ENCODE measurements at regions not wholly inside any gene's neighbourhood (a gene's known extent, or its start where the extent isn't known, plus 50 kb on each side); places are given as distances from the start of the nearest gene placed in this dataset.

DNA sequence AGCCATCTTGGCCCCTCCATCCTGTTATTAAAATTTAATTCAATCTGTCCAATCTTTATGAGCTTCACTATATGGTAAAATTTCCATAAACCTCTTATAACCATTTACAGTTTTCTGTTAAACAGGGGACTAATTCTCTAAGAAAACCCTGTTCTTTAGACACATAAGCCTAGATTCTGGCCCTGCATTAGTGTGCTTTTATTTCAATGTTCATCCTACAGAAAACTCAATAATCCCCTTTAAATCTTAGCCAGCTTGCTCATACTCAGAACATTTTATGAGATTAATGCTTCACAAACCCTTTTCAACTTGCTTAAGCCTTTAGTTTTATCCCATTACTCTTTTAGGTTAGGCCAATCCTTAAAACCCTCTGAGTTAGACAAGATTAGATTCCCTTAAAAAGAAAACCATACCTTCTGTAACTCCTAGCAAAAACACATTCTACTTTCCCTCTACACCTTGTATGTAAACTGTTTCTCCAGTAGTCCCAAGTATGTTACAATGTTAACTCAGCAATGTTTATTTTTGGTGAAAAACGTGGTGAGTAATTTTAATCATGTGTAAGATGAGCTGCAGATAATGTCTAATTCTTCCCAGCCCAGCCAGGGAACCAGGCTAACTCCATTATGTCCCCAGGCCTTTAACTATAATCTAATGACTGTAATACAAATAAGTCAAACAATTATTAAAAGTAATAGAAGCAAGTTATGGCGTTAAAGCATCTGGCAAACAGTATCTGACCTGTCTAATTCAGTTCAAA lies 1953.4 kb upstream of the LRRTM1 start:
- H3K4me3 ChIP-seq (ENCODE audit: low read depth, low read length): no peak overlapping the region
- DNase-seq (ENCODE audit: low read depth): no peak
- TF ChIP-seq, protein P1, sequence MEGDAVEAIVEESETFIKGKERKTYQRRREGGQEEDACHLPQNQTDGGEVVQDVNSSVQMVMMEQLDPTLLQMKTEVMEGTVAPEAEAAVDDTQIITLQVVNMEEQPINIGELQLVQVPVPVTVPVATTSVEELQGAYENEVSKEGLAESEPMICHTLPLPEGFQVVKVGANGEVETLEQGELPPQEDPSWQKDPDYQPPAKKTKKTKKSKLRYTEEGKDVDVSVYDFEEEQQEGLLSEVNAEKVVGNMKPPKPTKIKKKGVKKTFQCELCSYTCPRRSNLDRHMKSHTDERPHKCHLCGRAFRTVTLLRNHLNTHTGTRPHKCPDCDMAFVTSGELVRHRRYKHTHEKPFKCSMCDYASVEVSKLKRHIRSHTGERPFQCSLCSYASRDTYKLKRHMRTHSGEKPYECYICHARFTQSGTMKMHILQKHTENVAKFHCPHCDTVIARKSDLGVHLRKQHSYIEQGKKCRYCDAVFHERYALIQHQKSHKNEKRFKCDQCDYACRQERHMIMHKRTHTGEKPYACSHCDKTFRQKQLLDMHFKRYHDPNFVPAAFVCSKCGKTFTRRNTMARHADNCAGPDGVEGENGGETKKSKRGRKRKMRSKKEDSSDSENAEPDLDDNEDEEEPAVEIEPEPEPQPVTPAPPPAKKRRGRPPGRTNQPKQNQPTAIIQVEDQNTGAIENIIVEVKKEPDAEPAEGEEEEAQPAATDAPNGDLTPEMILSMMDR (IDR thresholded peaks at IDR 0.05; ENCODE audit: insufficient read depth, low read length): no peak

GRCh38 chr2:82256983-82257632 lies 1952.6 kb upstream of the LRRTM1 start:
- H3K4me3 ChIP-seq (ENCODE audit: low read depth, low read length): no peak overlapping the region
- TF ChIP-seq, protein P1 (IDR thresholded peaks at IDR 0.05; ENCODE audit: insufficient read depth, low read length): no peak
- no peak for DNase-seq (ENCODE audit: low read depth)

GRCh38 chr2:82256288-82256687 lies 1951.7 kb upstream of the LRRTM1 start:
- no peak overlapping the region for H3K4me3 ChIP-seq (ENCODE audit: low read depth, low read length)
- TF ChIP-seq, protein P1 (IDR thresholded peaks at IDR 0.05; ENCODE audit: insufficient read depth, low read length): no peak
- no peak for DNase-seq (ENCODE audit: low read depth)

GRCh38 chr2:82254728-82255127 lies 1950.2 kb upstream of the LRRTM1 start:
- no peak overlapping the region for H3K4me3 ChIP-seq (ENCODE audit: low read depth, low read length)
- TF ChIP-seq, protein P1 (IDR thresholded peaks at IDR 0.05; ENCODE audit: insufficient read depth, low read length): no peak
- no peak for DNase-seq (ENCODE audit: low read depth)

DNA sequence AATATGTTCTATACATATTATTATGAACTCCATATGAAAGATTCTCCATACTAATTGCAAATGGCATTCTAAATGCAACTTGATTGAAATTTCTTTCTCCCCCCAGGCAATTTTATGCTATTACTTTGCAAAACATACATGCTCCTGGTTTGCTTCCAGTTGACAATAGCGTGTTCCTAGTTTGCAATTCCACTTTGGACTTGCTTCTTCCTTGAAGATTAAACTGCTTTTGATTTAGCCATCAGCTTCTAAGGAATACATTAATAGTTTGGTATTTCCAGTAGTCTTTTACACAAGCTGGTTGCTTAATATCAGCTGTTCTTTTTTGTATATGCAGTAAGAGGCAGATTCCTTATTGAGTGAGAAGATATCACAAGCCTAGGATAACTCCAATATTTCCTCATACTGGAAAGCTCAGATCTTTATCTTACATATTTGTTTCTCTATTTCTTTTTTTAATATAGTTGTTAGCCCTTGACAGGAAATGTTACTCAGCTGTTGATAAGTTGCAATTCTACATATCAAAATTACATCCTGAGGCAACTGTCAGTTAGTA lies 1941.7 kb upstream of the LRRTM1 start:
- TF ChIP-seq, protein P1 (IDR thresholded peaks at IDR 0.05; ENCODE audit: insufficient read depth, low read length): no peak
- no peak overlapping the region for H3K4me3 ChIP-seq (ENCODE audit: low read depth, low read length)
- DNase-seq (ENCODE audit: low read depth): no peak

DNA sequence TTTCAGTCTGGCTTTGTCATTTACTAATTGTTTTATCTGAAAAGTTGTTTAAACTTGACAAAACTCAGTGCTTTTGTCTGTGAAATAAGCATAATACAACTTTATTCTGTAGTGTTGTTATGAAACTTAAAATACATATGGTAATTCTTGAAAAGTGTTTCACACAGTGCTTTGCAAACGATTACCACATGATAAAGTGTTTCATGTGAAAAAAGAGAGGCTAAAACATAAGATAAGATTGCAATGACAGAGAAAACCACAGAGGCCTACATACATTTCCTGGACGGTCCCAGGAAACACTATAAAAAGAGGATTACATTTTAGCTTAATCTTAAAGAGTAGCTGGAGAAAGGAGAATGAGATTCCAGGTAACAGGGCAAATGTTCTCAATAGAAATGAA lies 1934.6 kb upstream of the LRRTM1 start:
- no peak for DNase-seq (ENCODE audit: low read depth)
- TF ChIP-seq, protein P1 (IDR thresholded peaks at IDR 0.05; ENCODE audit: insufficient read depth, low read length): no peak
- H3K4me3 ChIP-seq (ENCODE audit: low read depth, low read length): no peak overlapping the region

Measured in fibroblast of the aortic adventitia (primary cell).